ENCODE measurements at regions not wholly inside any gene's neighbourhood (a gene's known extent, or its start where the extent isn't known, plus 50 kb on each side); places are given as distances from the start of the nearest gene placed in this dataset.

DNA sequence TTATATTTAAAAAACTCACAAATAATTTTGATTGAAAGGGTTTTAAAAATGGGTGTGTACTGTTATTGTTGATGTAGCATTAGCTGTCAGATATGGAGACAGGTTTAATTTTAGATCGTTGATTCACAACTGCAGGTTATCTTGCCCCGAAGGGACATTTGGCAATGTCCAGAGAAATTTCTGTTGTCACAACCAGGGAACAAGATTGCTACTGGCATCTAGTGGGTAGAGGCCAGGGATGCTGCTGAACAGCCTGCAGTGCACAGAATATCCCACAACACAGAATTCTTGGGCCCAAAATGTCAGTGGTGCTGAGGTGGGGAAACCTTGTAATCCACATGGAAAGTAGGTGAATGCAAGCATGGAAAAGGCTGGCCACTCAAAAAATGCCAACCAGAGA is 114.9 kb downstream of the MAGEB17 start:
- Histone ChIP-seq H3K4me3 (ENCODE audit: low read depth in 2 of 2, low read length in 2 of 2) (no peak overlapping the region), H3K27ac (ENCODE audit: low read length) (no peak overlapping the region), H3K4me1 (ENCODE audit: control insufficient read depth, insufficient read depth, low read length) (no peaks in the 10 kb centered on the region), H3K9me3 (ENCODE audit: control insufficient read depth, insufficient read depth, low read depth, low read length) (no peaks in the 10 kb centered on the region), H3K36me3 (ENCODE audit: control insufficient read depth, insufficient read depth, low read length) (no peaks in the 10 kb centered on the region), H3K27me3 (ENCODE audit: control insufficient read depth, insufficient read depth, low read length) (no peaks in the 10 kb centered on the region)
- CTCF ChIA-PET, result no interaction called here
- intact Hi-C loops (cut with micrococcal nuclease; ENCODE audit: unreplicated experiment) (no loop called here), in situ Hi-C loops (cut with HindIII; ENCODE audit: low pct_unique_long_range_greater_than_20kb, low sequenced_read_pairs) (no loop called here)
- no TSS peak for BruUV-seq (replicated peaks)
- POLR2A ChIA-PET, result no interaction called here
- TF ChIP-seq TCF7L2 (IDR thresholded peaks at IDR 0.05; ENCODE audit: low read depth, low read length) (no peak), SIN3A (IDR thresholded peaks at IDR 0.05; ENCODE audit: borderline replicate concordance, insufficient read depth, low read depth, low read length) (no peak), POLR2AphosphoS5 (IDR thresholded peaks at IDR 0.05; ENCODE audit: low read depth, low read length) (no peak)
- TF ChIP-seq, protein P1, sequence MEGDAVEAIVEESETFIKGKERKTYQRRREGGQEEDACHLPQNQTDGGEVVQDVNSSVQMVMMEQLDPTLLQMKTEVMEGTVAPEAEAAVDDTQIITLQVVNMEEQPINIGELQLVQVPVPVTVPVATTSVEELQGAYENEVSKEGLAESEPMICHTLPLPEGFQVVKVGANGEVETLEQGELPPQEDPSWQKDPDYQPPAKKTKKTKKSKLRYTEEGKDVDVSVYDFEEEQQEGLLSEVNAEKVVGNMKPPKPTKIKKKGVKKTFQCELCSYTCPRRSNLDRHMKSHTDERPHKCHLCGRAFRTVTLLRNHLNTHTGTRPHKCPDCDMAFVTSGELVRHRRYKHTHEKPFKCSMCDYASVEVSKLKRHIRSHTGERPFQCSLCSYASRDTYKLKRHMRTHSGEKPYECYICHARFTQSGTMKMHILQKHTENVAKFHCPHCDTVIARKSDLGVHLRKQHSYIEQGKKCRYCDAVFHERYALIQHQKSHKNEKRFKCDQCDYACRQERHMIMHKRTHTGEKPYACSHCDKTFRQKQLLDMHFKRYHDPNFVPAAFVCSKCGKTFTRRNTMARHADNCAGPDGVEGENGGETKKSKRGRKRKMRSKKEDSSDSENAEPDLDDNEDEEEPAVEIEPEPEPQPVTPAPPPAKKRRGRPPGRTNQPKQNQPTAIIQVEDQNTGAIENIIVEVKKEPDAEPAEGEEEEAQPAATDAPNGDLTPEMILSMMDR (IDR thresholded peaks at IDR 0.05), result no peak
- TF ChIP-seq, protein P2, sequence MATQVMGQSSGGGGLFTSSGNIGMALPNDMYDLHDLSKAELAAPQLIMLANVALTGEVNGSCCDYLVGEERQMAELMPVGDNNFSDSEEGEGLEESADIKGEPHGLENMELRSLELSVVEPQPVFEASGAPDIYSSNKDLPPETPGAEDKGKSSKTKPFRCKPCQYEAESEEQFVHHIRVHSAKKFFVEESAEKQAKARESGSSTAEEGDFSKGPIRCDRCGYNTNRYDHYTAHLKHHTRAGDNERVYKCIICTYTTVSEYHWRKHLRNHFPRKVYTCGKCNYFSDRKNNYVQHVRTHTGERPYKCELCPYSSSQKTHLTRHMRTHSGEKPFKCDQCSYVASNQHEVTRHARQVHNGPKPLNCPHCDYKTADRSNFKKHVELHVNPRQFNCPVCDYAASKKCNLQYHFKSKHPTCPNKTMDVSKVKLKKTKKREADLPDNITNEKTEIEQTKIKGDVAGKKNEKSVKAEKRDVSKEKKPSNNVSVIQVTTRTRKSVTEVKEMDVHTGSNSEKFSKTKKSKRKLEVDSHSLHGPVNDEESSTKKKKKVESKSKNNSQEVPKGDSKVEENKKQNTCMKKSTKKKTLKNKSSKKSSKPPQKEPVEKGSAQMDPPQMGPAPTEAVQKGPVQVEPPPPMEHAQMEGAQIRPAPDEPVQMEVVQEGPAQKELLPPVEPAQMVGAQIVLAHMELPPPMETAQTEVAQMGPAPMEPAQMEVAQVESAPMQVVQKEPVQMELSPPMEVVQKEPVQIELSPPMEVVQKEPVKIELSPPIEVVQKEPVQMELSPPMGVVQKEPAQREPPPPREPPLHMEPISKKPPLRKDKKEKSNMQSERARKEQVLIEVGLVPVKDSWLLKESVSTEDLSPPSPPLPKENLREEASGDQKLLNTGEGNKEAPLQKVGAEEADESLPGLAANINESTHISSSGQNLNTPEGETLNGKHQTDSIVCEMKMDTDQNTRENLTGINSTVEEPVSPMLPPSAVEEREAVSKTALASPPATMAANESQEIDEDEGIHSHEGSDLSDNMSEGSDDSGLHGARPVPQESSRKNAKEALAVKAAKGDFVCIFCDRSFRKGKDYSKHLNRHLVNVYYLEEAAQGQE (IDR thresholded peaks at IDR 0.05; ENCODE audit: insufficient read depth in 1 of 2, low read depth in 2 of 2, low read length in 1 of 2), result no peak
- ATAC-seq, result no peak
- no peak for DNase-seq (ENCODE audit: low read depth, low spot score)

DNA sequence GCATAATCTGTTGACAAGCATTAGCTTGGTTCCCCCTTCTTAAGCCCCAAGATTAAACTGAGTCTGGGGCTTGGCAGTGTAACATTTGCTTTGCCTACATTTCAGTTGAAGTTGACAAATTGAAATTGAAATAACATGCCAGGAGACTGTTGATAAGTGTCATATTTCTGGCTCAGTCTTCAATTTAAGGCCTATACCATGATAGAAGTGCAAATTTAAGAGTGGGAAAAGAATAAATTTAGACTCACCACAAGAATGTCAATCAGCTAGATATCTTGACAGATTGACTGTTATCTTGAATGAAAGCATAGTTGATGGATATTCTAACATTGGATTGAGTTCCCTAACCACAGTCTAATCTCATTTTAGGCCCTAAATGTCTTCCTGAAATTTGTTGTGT is 117.6 kb downstream of the MAGEB17 start:
- CTCF ChIA-PET, result no interaction called here

More for the DNA sequence above, 117.6 kb downstream of the MAGEB17 start:
- Histone ChIP-seq H3K9me3 (ENCODE audit: control insufficient read depth, insufficient read depth, low read depth, low read length) (no peaks in the 10 kb centered on the region), H3K36me3 (ENCODE audit: control insufficient read depth, insufficient read depth, low read length) (no peaks in the 10 kb centered on the region), H3K27ac (ENCODE audit: low read length) (no peak overlapping the region), H3K4me1 (ENCODE audit: control insufficient read depth, insufficient read depth, low read length) (no peaks in the 10 kb centered on the region), H3K4me3 (ENCODE audit: low read depth in 2 of 2, low read length in 2 of 2) (no peak overlapping the region), H3K27me3 (ENCODE audit: control insufficient read depth, insufficient read depth, low read length) (no peaks in the 10 kb centered on the region)
- DNase-seq (ENCODE audit: low read depth, low spot score) (no peak), ATAC-seq (no peak)
- in situ Hi-C loops (cut with HindIII; ENCODE audit: low pct_unique_long_range_greater_than_20kb, low sequenced_read_pairs), result no loop called here
- intact Hi-C loops (cut with micrococcal nuclease; ENCODE audit: unreplicated experiment), result no loop called here
- no TSS peak for BruUV-seq (replicated peaks)
- POLR2A ChIA-PET, result no interaction called here
- TF ChIP-seq, protein P2 (IDR thresholded peaks at IDR 0.05; ENCODE audit: insufficient read depth in 1 of 2, low read depth in 2 of 2, low read length in 1 of 2), result no peak
- TF ChIP-seq, protein P1 (IDR thresholded peaks at IDR 0.05), result no peak
- TF ChIP-seq SIN3A (IDR thresholded peaks at IDR 0.05; ENCODE audit: borderline replicate concordance, insufficient read depth, low read depth, low read length) (no peak), POLR2AphosphoS5 (IDR thresholded peaks at IDR 0.05; ENCODE audit: low read depth, low read length) (no peak), TCF7L2 (IDR thresholded peaks at IDR 0.05; ENCODE audit: low read depth, low read length) (no peak)
